Cardiac fibroblast (primary cell): ENCODE measurements at regions not wholly inside any gene's neighbourhood (a gene's known extent, or its start where the extent isn't known, plus 50 kb on each side); places are given as distances from the start of the nearest gene placed in this dataset.
"Not testable (repeated sequence)": the region's sequence is repeated elsewhere in the genome, so short reads cannot be mapped to it uniquely, and the experiment has no call there.

Experiments
- DNase-seq, 2 donors: peaks; one replicate each; pipeline versions ENCODE4 v3.0.0 to v3.0.0-alpha.2; 2010; ENCODE audit warnings: low read depth in 2 of 2
- H3K4me3 ChIP-seq, 2 donors: replicated peaks in 1 of 2; 1 replicate in 1 of 2; 2 replicates in 1 of 2; pipeline ENCODE4 v1.5.1; 2011; ENCODE audit warnings: low read depth in 2 of 2, low read length in 2 of 2, mild to moderate bottlenecking in 2 of 2, moderate library complexity in 1 of 2
- TF ChIP-seq, protein P1 (sequence below): IDR thresholded peaks from one replicate; pipeline ENCODE4 v1.5.1; 2011; ENCODE audit warnings: low read depth, mild to moderate bottlenecking, low read length, inconsistent platforms

DNA sequence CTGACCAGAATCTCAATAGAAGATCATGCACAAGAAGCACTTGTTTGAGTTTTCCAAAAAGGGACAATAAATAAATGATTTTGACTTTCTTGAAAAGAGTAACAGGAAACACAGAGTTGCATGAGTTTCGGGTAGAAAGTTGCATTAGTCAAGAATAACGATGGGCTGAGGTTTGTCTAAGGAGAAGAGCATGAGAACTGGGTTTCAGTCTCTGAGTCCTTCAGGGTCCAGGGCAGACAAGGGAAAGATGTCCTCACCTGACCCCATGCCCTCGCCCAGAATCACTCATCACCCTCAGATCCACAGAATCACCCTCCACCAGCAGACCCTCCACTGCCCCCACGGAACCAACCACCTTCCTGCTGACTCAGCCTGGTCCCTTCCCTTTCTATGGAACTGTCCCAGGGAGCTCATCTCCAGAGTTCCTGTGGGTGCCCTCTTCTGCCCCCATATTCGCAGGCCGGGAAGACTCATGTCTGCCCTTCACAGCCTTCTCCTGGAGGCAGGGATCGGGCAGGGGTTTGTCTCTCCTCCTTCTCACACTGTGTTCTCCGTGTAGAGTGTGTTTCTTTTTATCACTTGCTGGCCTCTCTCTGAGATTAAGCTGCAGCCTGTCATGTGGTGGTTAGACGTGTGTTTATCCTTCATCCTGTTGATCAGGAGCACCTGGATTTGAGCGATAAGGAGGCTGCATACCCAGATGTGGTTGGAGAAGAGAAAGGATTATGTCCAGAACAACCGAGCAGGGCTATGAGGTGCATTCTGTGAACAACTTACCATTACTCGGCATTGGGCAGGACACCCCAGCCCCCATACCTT is 442.6 kb downstream of the MAT2B start:
- TF ChIP-seq, protein P1, sequence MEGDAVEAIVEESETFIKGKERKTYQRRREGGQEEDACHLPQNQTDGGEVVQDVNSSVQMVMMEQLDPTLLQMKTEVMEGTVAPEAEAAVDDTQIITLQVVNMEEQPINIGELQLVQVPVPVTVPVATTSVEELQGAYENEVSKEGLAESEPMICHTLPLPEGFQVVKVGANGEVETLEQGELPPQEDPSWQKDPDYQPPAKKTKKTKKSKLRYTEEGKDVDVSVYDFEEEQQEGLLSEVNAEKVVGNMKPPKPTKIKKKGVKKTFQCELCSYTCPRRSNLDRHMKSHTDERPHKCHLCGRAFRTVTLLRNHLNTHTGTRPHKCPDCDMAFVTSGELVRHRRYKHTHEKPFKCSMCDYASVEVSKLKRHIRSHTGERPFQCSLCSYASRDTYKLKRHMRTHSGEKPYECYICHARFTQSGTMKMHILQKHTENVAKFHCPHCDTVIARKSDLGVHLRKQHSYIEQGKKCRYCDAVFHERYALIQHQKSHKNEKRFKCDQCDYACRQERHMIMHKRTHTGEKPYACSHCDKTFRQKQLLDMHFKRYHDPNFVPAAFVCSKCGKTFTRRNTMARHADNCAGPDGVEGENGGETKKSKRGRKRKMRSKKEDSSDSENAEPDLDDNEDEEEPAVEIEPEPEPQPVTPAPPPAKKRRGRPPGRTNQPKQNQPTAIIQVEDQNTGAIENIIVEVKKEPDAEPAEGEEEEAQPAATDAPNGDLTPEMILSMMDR = no peak
- no peak overlapping the region for H3K4me3 ChIP-seq
- no peak for DNase-seq

- TF ChIP-seq, protein P1 = no peak
- no peak overlapping the region for H3K4me3 ChIP-seq
- no peak for DNase-seq
Observed at GRCh38 chr5:163950248-163950647, 444.8 kb downstream of the MAT2B start.

DNA sequence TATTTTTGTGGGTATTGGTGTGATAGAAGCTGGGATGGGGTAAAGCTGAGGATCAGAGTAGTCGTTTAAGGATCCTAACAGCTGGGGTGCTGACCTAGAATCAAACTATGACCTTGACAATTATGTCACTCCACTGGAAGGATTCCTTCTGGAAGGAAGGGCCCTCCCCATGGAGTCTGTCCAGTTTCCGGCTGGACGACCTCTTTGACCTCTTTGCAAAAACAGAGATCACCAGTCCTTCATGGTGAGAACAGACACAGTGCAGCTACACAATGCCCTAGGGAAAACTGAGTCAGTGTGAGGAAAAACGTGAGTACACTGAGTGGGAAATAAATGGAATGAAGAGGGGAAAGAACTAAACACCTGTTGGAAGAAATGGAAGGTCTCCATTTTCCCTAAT is 445.6 kb downstream of the MAT2B start:
- TF ChIP-seq, protein P1 = no peak
- DNase-seq = peak; percentile 2 to 44
- H3K4me3 ChIP-seq = no peak overlapping the region

DNA sequence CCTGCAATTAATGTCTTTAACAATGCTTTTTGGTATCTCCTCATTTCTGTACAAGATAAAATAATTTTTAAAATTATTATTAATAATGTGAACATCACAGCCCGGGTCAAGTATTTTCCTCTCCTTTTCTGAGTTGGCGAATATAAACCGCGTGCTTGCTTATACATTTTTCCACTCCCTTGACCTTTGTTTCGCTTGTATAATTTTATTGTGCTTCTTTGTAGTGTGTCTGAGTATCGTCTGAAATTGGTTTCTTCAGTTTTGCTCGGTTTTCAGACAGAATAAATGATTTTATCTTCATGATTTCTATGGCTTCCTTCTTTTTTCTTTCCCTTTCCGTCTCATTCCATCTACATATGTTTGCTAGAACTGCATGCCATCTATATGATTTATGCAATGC is 448.5 kb downstream of the MAT2B start:
- TF ChIP-seq, protein P1 = no peak
- H3K4me3 ChIP-seq = no peak overlapping the region
- no peak for DNase-seq

- DNase-seq = not testable (repeated sequence)
Observed at GRCh38 chr5:163961230-163961629, 455.8 kb downstream of the MAT2B start.

GRCh38 chr5:163963881-163964280 is 458.5 kb downstream of the MAT2B start:
- no peak overlapping the region for H3K4me3 ChIP-seq
- DNase-seq = peak in 1 of 2 donors; percentile 33

More at GRCh38 chr5:163961230-163961629, 455.8 kb downstream of the MAT2B start:
- not testable (repeated sequence) for H3K4me3 ChIP-seq

DNA sequence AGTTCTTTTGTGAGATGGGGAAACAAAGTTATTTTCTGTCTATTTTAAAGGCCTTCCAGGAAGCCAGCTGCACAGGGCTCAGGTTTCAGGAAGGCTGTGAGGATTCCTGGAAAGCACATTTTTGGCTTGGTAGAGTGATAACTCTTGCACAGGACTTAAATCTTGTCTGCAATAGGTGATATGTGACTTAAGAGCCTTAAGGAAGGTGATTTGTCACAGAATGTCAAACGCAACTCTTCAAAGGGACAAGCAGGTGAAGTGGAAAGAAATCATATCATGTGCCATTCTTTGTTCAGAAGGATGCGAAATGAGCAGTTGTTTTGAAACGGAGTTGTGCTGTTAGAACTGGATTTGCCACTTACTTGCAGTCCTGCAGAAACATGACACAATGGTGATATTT is 459.3 kb downstream of the MAT2B start:
- H3K4me3 ChIP-seq = no peak overlapping the region
- DNase-seq = peak in 1 of 2 donors; percentile 5
- TF ChIP-seq, protein P1 = no peak

More at GRCh38 chr5:163963881-163964280, 458.5 kb downstream of the MAT2B start:
- TF ChIP-seq, protein P1 = no peak
